ENCODE measurements at regions not wholly inside any gene's neighbourhood (a gene's known extent, or its start where the extent isn't known, plus 50 kb on each side); places are given as distances from the start of the nearest gene placed in this dataset.

DNA sequence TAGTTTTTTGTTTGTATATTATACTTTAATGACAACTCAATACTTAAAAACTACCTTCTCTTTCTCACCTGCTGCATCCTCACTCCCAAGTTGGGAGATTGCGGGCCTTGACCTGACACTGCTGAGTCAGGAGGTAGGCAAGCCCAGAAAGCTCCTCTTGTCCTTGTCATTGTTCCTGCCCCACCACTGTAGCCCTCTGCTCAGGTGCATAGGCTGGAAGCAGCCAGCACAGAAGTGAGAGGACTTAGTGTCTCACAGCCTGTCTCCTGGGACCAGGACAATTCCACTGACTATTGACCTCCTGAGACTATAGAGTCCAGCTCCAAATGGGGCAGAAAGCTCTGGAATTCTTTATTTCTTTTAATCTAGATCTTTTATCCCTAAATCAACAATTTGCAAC lies 123.5 kb upstream of the NDP start:
- CTCF ChIA-PET = no interaction called here
- Histone ChIP-seq H3K9ac (ENCODE audit: low read length) (no peak overlapping the region), H3K9me2 (ENCODE audit: insufficient read depth) (no peaks in the 10 kb centered on the region), H3K4me3 (replicated peaks in 1 of 2; ENCODE audit: low read depth in 1 of 2, low read length in 2 of 2) (no peak overlapping the region), H3K9me3 (ENCODE audit: control insufficient read depth in 1 of 2, insufficient read depth in 1 of 2, low read depth in 1 of 2, low read length in 2 of 2) (no peaks in the 10 kb centered on the region), H2AFZ (ENCODE audit: low read depth, low read length, poor library complexity, severe bottlenecking) (no peak overlapping the region), H4K20me1 (ENCODE audit: insufficient read depth) (no peaks in the 10 kb centered on the region), H3K27me3 (ENCODE audit: insufficient read depth, low read length) (no peaks in the 10 kb centered on the region), H3K36me3 (ENCODE audit: control insufficient read depth in 1 of 2, insufficient read depth in 2 of 2, low read length in 2 of 2) (no peaks in the 10 kb centered on the region), H3K4me1 (ENCODE audit: control insufficient read depth in 1 of 2, insufficient read depth in 2 of 2, low read length in 2 of 2) (no peaks in the 10 kb centered on the region), H3K79me2 (ENCODE audit: insufficient read depth, low read length) (no peaks in the 10 kb centered on the region), H3K4me2 (ENCODE audit: low read length) (no peak overlapping the region), H3K27ac (ENCODE audit: low read depth, low read length) (no peak overlapping the region)
- TF ChIP-seq REST (IDR thresholded peaks at IDR 0.05; ENCODE audit: low read depth) = no peak
- no peak for TF ChIP-seq ZBTB33 (IDR thresholded peaks at IDR 0.05; ENCODE audit: extremely low read depth, insufficient replicate concordance, low read length)
- no peak for TF ChIP-seq EZH2phosphoT487 (IDR thresholded peaks at IDR 0.05; ENCODE audit: borderline replicate concordance)
- TF ChIP-seq CEBPB (IDR thresholded peaks at IDR 0.05; ENCODE audit: low read depth) = no peak
- POLR2A ChIA-PET = no interaction called here
- no peak for ATAC-seq
- intact Hi-C loops (cut with micrococcal nuclease) = no loop called here
- no peak for DNase-seq (ENCODE audit: low read depth, low spot score)
- RAD21 ChIA-PET (ENCODE audit: low non-redundant PET in 1 of 2, low total read pairs in 2 of 2, uncharacterized antibody in 2 of 2, unreplicated experiment in 2 of 2) = no interaction called here
- BruUV-seq (replicated peaks) = no TSS peak
